Panc1 (cell line): ENCODE measurements at regions not wholly inside any gene's neighbourhood (a gene's known extent, or its start where the extent isn't known, plus 50 kb on each side); places are given as distances from the start of the nearest gene placed in this dataset.

Experiments
- POLR2AphosphoS5 ChIP-seq: IDR thresholded peaks from 2 replicates; pipeline ENCODE4 v1.6.1; 2012; ENCODE audit warnings: mild to moderate bottlenecking, low read depth, low read length, moderate library complexity
- REST ChIP-seq, 2 experiments: IDR thresholded peaks; 2 replicates each; pipeline ENCODE4 v1.6.1; 2011 to 2012; ENCODE audit warnings: low read depth in 2 of 2, control low read depth in 1 of 2, low read length in 1 of 2, mild to moderate bottlenecking in 1 of 2, moderate library complexity in 1 of 2; ENCODE audit not compliant: insufficient read depth in 1 of 2
- SIN3A ChIP-seq: IDR thresholded peaks from 2 replicates; pipeline ENCODE4 v1.6.1; 2012; ENCODE audit warnings: low read depth, mild to moderate bottlenecking, low read length, moderate library complexity, borderline replicate concordance; ENCODE audit not compliant: insufficient read depth
- TCF7L2 ChIP-seq: IDR thresholded peaks from 2 replicates; pipeline ENCODE4 v1.6.1; 2011; ENCODE audit warnings: mild to moderate bottlenecking, low read depth, low read length, inconsistent platforms
- TF ChIP-seq, protein P1 (sequence below): fragments of 450-650 bp; IDR thresholded peaks from 2 replicates; pipeline ENCODE4 v1.5.1; 2017; ENCODE audit warnings: mild to moderate bottlenecking

DNA sequence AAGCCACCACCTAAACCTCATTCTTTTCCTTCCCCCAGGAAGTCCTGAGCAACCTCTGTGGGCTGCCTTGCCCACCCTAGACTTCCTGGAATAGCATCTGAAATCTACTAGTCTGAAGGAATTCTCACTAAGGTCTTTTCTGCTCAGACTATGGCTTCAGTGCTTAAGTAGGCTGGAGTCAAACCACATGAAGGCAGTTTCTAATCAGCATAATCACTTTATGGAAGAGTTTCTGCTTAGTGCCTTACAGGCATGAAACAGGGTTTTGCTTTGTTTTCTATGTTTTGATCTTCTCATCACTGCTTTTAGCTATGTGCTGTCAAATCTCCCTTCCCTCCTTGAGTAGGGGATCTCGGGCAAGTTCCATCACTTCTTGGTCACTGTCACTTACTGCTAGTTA, 117.7 kb downstream of the WT1 start:
- TF ChIP-seq, protein P1, sequence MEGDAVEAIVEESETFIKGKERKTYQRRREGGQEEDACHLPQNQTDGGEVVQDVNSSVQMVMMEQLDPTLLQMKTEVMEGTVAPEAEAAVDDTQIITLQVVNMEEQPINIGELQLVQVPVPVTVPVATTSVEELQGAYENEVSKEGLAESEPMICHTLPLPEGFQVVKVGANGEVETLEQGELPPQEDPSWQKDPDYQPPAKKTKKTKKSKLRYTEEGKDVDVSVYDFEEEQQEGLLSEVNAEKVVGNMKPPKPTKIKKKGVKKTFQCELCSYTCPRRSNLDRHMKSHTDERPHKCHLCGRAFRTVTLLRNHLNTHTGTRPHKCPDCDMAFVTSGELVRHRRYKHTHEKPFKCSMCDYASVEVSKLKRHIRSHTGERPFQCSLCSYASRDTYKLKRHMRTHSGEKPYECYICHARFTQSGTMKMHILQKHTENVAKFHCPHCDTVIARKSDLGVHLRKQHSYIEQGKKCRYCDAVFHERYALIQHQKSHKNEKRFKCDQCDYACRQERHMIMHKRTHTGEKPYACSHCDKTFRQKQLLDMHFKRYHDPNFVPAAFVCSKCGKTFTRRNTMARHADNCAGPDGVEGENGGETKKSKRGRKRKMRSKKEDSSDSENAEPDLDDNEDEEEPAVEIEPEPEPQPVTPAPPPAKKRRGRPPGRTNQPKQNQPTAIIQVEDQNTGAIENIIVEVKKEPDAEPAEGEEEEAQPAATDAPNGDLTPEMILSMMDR = no peak
- no peak for TF ChIP-seq SIN3A
- no peak for TF ChIP-seq REST (IDR thresholded peaks at IDR 0.05; ENCODE audit: insufficient read depth in 1 of 2, low read depth in 2 of 2, low read length in 1 of 2)
- no peak for TF ChIP-seq POLR2AphosphoS5
- no peak for TF ChIP-seq TCF7L2
